PC-9 (cell line): ENCODE measurements at regions not wholly inside any gene's neighbourhood (a gene's known extent, or its start where the extent isn't known, plus 50 kb on each side); places are given as distances from the start of the nearest gene placed in this dataset.

Experiments used
- BruUV-seq: library from RNA; stranded (reverse); fragments of 400-500 nt; replicated peaks from 2 replicates; lab custom pipeline; 2021; lab: Mats Ljungman, UMichigan
- CTCF ChIA-PET: fragments of 300-600 bp; sonication (Branson Sonifier 250); formaldehyde crosslinking; loops from one replicate; lab custom pipeline; 2022; ENCODE audit warnings: antibody characterized with exemption; lab: Charles Lee
- POLR2A ChIA-PET: fragments of 300-600 bp; sonication (Branson Sonifier 250); formaldehyde crosslinking; loops from one replicate; lab custom pipeline; 2022; ENCODE audit warnings: antibody characterized with exemption; ENCODE audit not compliant: unreplicated experiment; lab: Charles Lee
- DNase-seq, 2 experiments: peaks; one replicate each; pipeline versions ENCODE4 v3.0.0 to v3.0.0-alpha.2; 2015 to 2022; ENCODE audit warnings: mixed read lengths in 1 of 2
- H2AFZ ChIP-seq: fragments of 200-600 bp; sonication (generic); 2 replicates; pipeline ENCODE4 v1.8.1; 2017; ENCODE audit warnings: antibody characterized with exemption
- H3F3A ChIP-seq: fragments of 200-600 bp; sonication (generic); 2 replicates; pipeline ENCODE4 v1.8.1; 2017; ENCODE audit warnings: antibody characterized with exemption, mild to moderate bottlenecking, low read depth; ENCODE audit not compliant: insufficient read depth
- H3K27ac ChIP-seq: fragments of 200-600 bp; sonication (generic); 2 replicates; pipeline ENCODE4 v1.6.1; 2016; ENCODE audit warnings: mixed run types
- H3K27me3 ChIP-seq: fragments of 200-600 bp; sonication (generic); 2 replicates; pipeline ENCODE4 v1.6.1; 2016; ENCODE audit warnings: low read depth, mixed run types; ENCODE audit not compliant: insufficient read depth
- H3K36me3 ChIP-seq: fragments of 200-600 bp; sonication (generic); 2 replicates; pipeline ENCODE4 v1.6.1; 2016; ENCODE audit warnings: low read depth, mixed run types
- H3K4me1 ChIP-seq: fragments of 200-600 bp; sonication (generic); replicated peaks from 2 replicates; pipeline ENCODE4 v1.6.1; 2016; ENCODE audit warnings: mixed run types; ENCODE audit not compliant: insufficient read depth
- H3K4me2 ChIP-seq: fragments of 200-600 bp; sonication (generic); 2 replicates; pipeline ENCODE4 v1.6.1; 2017; ENCODE audit warnings: mixed run types
- H3K4me3 ChIP-seq: fragments of 200-600 bp; sonication (generic); 2 replicates; pipeline ENCODE4 v1.6.1; 2016; ENCODE audit warnings: mixed run types
- H3K79me2 ChIP-seq: fragments of 200-600 bp; sonication (generic); 2 replicates; pipeline ENCODE4 v1.6.1; 2017; ENCODE audit warnings: low read depth, mixed run types
- H3K9me2 ChIP-seq: fragments of 200-600 bp; sonication (generic); 2 replicates; pipeline ENCODE4 v1.8.1; 2017; ENCODE audit warnings: mild to moderate bottlenecking; ENCODE audit not compliant: insufficient read depth
- H3K9me3 ChIP-seq: fragments of 200-600 bp; sonication (generic); 2 replicates; pipeline ENCODE4 v1.8.1; 2016; ENCODE audit warnings: low read depth; ENCODE audit not compliant: insufficient read depth
- H4K20me1 ChIP-seq: fragments of 200-600 bp; sonication (generic); 2 replicates; pipeline ENCODE4 v1.8.1; 2017; ENCODE audit not compliant: insufficient read depth
- CTCF ChIP-seq: fragments of 200-600 bp; sonication (generic); conservative IDR thresholded peaks from 2 replicates; pipeline ENCODE4 v1.6.1; 2017; ENCODE audit warnings: mixed run types, antibody characterized with exemption, mild to moderate bottlenecking, moderate library complexity
- EZH2 ChIP-seq: fragments of 200-600 bp; sonication (generic); IDR thresholded peaks from 2 replicates; pipeline ENCODE4 v1.8.0; 2017; ENCODE audit warnings: antibody characterized with exemption, low read depth
- intact Hi-C: fragments of 100-400 bp; cut with micrococcal nuclease; formaldehyde crosslinking; loops from one replicate; pipeline ENCODE4 v1.10.0; 2022; ENCODE audit not compliant: unreplicated experiment

GRCh38 chr11:91773090-91773489 is 451.5 kb upstream of the FAT3 start:
- ChIA-PET CTCF (no interaction called here), POLR2A (no interaction called here)
- H2AFZ ChIP-seq = no peak overlapping the region
- H3K27me3 ChIP-seq = no peaks in the 10 kb centered on the region
- H3K36me3 ChIP-seq = no peaks in the 10 kb centered on the region
- H3K4me1 ChIP-seq = no peaks in the 10 kb centered on the region
- H3K9me2 ChIP-seq = no peaks in the 10 kb centered on the region
- no peaks in the 10 kb centered on the region for H3K9me3 ChIP-seq
- DNase-seq = no peak
- no peaks in the 10 kb centered on the region for H4K20me1 ChIP-seq
- no peak overlapping the region for H3K27ac ChIP-seq
- no peak overlapping the region for H3K4me3 ChIP-seq
- intact Hi-C loops = no loop called here
- no peak overlapping the region for H3K4me2 ChIP-seq
- no peaks in the 10 kb centered on the region for H3F3A ChIP-seq
- TF ChIP-seq EZH2 = no peak
- TF ChIP-seq CTCF = 0 out of 2 replicates have a peak, but pooled peaks have one; percentile 17
- no TSS peak for BruUV-seq
- no peaks in the 10 kb centered on the region for H3K79me2 ChIP-seq

DNA sequence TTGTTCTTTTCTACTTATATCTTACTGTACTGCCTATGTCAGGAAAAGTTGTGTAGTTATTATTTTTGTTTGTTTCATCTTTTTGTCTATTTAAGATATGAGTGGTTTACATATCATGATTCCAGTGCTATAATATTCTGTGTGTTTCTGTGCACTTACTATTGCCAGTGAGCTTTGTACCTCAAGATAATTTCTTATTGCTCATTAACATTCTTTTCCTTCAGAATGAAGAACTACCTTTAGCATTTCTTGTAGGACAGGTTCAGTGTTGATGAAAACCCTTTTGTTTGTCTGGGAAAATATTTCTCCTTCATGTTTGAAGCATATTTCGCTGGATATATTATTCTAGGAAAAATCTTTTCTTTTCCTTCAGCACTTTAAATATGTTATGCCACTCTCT is 452.7 kb upstream of the FAT3 start:
- Histone ChIP-seq H4K20me1 (no peaks in the 10 kb centered on the region), H3K79me2 (no peaks in the 10 kb centered on the region), H3K9me2 (no peaks in the 10 kb centered on the region), H3K4me1 (no peaks in the 10 kb centered on the region), H3K27me3 (no peaks in the 10 kb centered on the region), H2AFZ (no peak overlapping the region), H3K36me3 (no peaks in the 10 kb centered on the region), H3F3A (no peaks in the 10 kb centered on the region), H3K9me3 (no peaks in the 10 kb centered on the region), H3K4me3 (no peak overlapping the region), H3K4me2 (no peak overlapping the region), H3K27ac (no peak overlapping the region)
- ChIA-PET POLR2A (no interaction called here), CTCF (no interaction called here)
- intact Hi-C loops = no loop called here
- no peak for DNase-seq
- BruUV-seq = no TSS peak
- TF ChIP-seq EZH2 (no peak), CTCF (no peak)

- intact Hi-C loops = no loop called here
- Histone ChIP-seq H3K36me3 (no peaks in the 10 kb centered on the region), H3K9me2 (no peaks in the 10 kb centered on the region), H4K20me1 (no peaks in the 10 kb centered on the region), H3K27ac (no peak overlapping the region), H3K79me2 (no peaks in the 10 kb centered on the region), H3K4me2 (no peak overlapping the region), H2AFZ (no peak overlapping the region; the same call in 1 of the 2 replicates), H3F3A (no peaks in the 10 kb centered on the region), H3K9me3 (no peaks in the 10 kb centered on the region), H3K4me3 (no peak overlapping the region), H3K27me3 (no peaks in the 10 kb centered on the region), H3K4me1 (no peaks in the 10 kb centered on the region)
- DNase-seq = no peak
- TF ChIP-seq CTCF = no peak
- TF ChIP-seq EZH2 = no peak
- ChIA-PET POLR2A (no interaction called here), CTCF (no interaction called here)
- no TSS peak for BruUV-seq
These were observed 455.8 kb upstream of the FAT3 start for GRCh38 chr11:91768783-91769182.
